HG02763 (cell line): ENCODE measurements at regions not wholly inside any gene's neighbourhood (a gene's known extent, or its start where the extent isn't known, plus 50 kb on each side); places are given as distances from the start of the nearest gene placed in this dataset.

Experiments used
- ATAC-seq: cut with Tn5 transposase; IDR thresholded peaks from one replicate; pipeline ENCODE4 v1.9.1; 2021; ENCODE audit warnings: mild to moderate bottlenecking, moderate library complexity; ENCODE audit not compliant: unreplicated experiment

GRCh38 chr5:85813146-85813545, 804.6 kb upstream of the COX7C start:
- ATAC-seq = no peak

GRCh38 chr5:85814596-85814995, 803.1 kb upstream of the COX7C start:
- ATAC-seq = no peak

- ATAC-seq = no peak
Measured at GRCh38 chr5:85823462-85824426, 794.0 kb upstream of the COX7C start.

GRCh38 chr5:85838781-85839180, 779.0 kb upstream of the COX7C start:
- ATAC-seq = no peak

GRCh38 chr5:85841653-85842052, 776.1 kb upstream of the COX7C start:
- ATAC-seq = no peak

- ATAC-seq = no peak
Measured at GRCh38 chr5:85843535-85843934, 774.2 kb upstream of the COX7C start.

- ATAC-seq = no peak
Measured at GRCh38 chr5:85849411-85849810, 768.3 kb upstream of the COX7C start.

- ATAC-seq = no peak
Measured at GRCh38 chr5:85865296-85865695, 752.4 kb upstream of the COX7C start.

- no peak for ATAC-seq
Measured at GRCh38 chr5:85868070-85868469, 749.7 kb upstream of the COX7C start.

- no peak for ATAC-seq
Measured at GRCh38 chr5:85893996-85894395, 723.7 kb upstream of the COX7C start.

- no peak for ATAC-seq
Measured at GRCh38 chr5:85896514-85896913, 721.2 kb upstream of the COX7C start.

- no peak for ATAC-seq
Measured at GRCh38 chr5:85906460-85906859, 711.3 kb upstream of the COX7C start.

GRCh38 chr5:85910335-85910734, 707.4 kb upstream of the COX7C start:
- ATAC-seq = no peak

- no peak for ATAC-seq
Measured at GRCh38 chr5:85920984-85921383, 696.8 kb upstream of the COX7C start.

- ATAC-seq = no peak
Measured at GRCh38 chr5:85921590-85921989, 696.2 kb upstream of the COX7C start.

GRCh38 chr5:85927632-85928031, 690.1 kb upstream of the COX7C start:
- ATAC-seq = no peak

- ATAC-seq = no peak
Measured at GRCh38 chr5:85929713-85930112, 688.0 kb upstream of the COX7C start.

GRCh38 chr5:85931220-85931619, 686.5 kb upstream of the COX7C start:
- ATAC-seq = no peak

- ATAC-seq = no peak
Measured at GRCh38 chr5:85938201-85938600, 679.5 kb upstream of the COX7C start.

- no peak for ATAC-seq
Measured at GRCh38 chr5:85951707-85952210, 666.0 kb upstream of the COX7C start.

GRCh38 chr5:85952680-85953079, 665.1 kb upstream of the COX7C start:
- no peak for ATAC-seq

GRCh38 chr5:85967681-85968080, 650.1 kb upstream of the COX7C start:
- ATAC-seq = no peak
